Sigmoid colon (tissue), 3 donors: ENCODE measurements at regions not wholly inside any gene's neighbourhood (a gene's known extent, or its start where the extent isn't known, plus 50 kb on each side); places are given as distances from the start of the nearest gene placed in this dataset.

Experiments
- POLR2A ChIP-seq, 2 donors: fragments of 450-650 bp; IDR thresholded peaks; one replicate each; pipeline ENCODE4 v1.6.1; 2016; ENCODE audit warnings: antibody characterized with exemption in 2 of 2, mild to moderate bottlenecking in 2 of 2, moderate library complexity in 2 of 2
- TF ChIP-seq, protein P1 (sequence below), 4 experiments: fragments of 450-650 bp in 3 of 4; fragments of 200-600 bp in 1 of 4; IDR thresholded peaks; one replicate each; pipeline ENCODE4 v1.5.1; 2016 to 2019; ENCODE audit warnings: antibody characterized with exemption in 4 of 4, mild to moderate bottlenecking in 3 of 4, moderate library complexity in 2 of 4

DNA sequence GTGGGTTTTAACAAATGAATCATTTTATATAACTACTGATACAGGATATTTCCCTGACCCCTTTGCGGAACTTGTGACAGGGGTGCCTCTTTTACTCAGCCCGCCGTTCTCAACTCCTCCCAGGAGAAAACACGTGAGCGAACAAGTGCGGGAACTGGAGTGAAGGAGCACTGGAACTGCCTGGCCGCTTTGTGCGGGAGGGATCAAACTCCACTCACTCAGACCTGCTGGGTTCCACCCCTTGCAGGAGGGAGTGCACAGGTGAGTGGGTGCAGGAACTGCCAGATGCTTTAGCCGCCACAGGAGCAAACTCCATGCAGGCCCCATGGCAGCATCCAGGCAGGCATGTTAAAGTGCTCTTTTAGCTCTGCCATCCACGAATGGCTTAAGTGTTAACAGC is 513.4 kb upstream of the GRM3 start:
- no peak for TF ChIP-seq POLR2A (IDR thresholded peaks at IDR 0.05)
- TF ChIP-seq, protein P1, sequence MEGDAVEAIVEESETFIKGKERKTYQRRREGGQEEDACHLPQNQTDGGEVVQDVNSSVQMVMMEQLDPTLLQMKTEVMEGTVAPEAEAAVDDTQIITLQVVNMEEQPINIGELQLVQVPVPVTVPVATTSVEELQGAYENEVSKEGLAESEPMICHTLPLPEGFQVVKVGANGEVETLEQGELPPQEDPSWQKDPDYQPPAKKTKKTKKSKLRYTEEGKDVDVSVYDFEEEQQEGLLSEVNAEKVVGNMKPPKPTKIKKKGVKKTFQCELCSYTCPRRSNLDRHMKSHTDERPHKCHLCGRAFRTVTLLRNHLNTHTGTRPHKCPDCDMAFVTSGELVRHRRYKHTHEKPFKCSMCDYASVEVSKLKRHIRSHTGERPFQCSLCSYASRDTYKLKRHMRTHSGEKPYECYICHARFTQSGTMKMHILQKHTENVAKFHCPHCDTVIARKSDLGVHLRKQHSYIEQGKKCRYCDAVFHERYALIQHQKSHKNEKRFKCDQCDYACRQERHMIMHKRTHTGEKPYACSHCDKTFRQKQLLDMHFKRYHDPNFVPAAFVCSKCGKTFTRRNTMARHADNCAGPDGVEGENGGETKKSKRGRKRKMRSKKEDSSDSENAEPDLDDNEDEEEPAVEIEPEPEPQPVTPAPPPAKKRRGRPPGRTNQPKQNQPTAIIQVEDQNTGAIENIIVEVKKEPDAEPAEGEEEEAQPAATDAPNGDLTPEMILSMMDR (IDR thresholded peaks at IDR 0.05), result no peak
